Fibroblast of lung (primary cell): ENCODE measurements at regions not wholly inside any gene's neighbourhood (a gene's known extent, or its start where the extent isn't known, plus 50 kb on each side); places are given as distances from the start of the nearest gene placed in this dataset.
A peak's percentile ranks its signal among the peaks of the same experiment; 100 is the strongest.

Experiments used
- DNase-seq, 2 donors: peaks; one replicate each; pipeline versions ENCODE4 v3.0.0 to v3.0.0-alpha.2; 2010; ENCODE audit warnings: low read depth in 2 of 2
- H2AFZ ChIP-seq: 2 replicates; pipeline ENCODE4 v1.5.1; 2012; ENCODE audit warnings: low read length, control low read depth, inconsistent platforms
- H3K27ac ChIP-seq: 2 replicates; pipeline ENCODE4 v1.5.1; 2011; ENCODE audit warnings: low read length, control low read depth; ENCODE audit not compliant: insufficient read depth
- H3K27me3 ChIP-seq: 2 replicates; pipeline ENCODE4 v1.5.1; 2011; ENCODE audit warnings: mild to moderate bottlenecking, low read length; ENCODE audit not compliant: control insufficient read depth, insufficient read depth
- H3K36me3 ChIP-seq: 2 replicates; pipeline ENCODE4 v1.5.1; 2011; ENCODE audit warnings: low read length; ENCODE audit not compliant: control insufficient read depth, insufficient read depth
- H3K4me1 ChIP-seq: 2 replicates; pipeline ENCODE4 v1.5.1; 2011; ENCODE audit warnings: low read length; ENCODE audit not compliant: control insufficient read depth, insufficient read depth; ENCODE audit errors: extremely low read depth
- H3K4me2 ChIP-seq: 2 replicates; pipeline ENCODE4 v1.5.1; 2011; ENCODE audit warnings: low read length, control low read depth; ENCODE audit not compliant: insufficient read depth; ENCODE audit errors: extremely low read depth
- H3K4me3 ChIP-seq, 4 experiments: fragments of 200-600 bp in 1 of 4; sonication (generic) in 1 of 4; replicated peaks in 1 of 4; 2 replicates each; pipeline ENCODE4 v1.5.1; 2011 to 2016; ENCODE audit warnings: low read length in 4 of 4, low read depth in 3 of 4, mild to moderate bottlenecking in 3 of 4, control low read depth in 2 of 4, inconsistent platforms in 1 of 4, mixed read lengths in 1 of 4; ENCODE audit not compliant: insufficient read depth in 1 of 4; ENCODE audit errors: control extremely low read depth in 1 of 4
- H3K79me2 ChIP-seq: 2 replicates; pipeline ENCODE4 v1.5.1; 2012; ENCODE audit warnings: mild to moderate bottlenecking, low read length, inconsistent platforms; ENCODE audit not compliant: control insufficient read depth, insufficient read depth
- H3K9ac ChIP-seq: 2 replicates; pipeline ENCODE4 v1.5.1; 2011; ENCODE audit warnings: mild to moderate bottlenecking, low read length, control low read depth; ENCODE audit not compliant: insufficient read depth
- H3K9me3 ChIP-seq: 2 replicates; pipeline ENCODE4 v1.5.1; 2012; ENCODE audit warnings: low read depth, low read length; ENCODE audit not compliant: control insufficient read depth, insufficient read depth
- H4K20me1 ChIP-seq: 2 replicates; pipeline ENCODE4 v1.5.1; 2011; ENCODE audit warnings: low read length; ENCODE audit not compliant: control insufficient read depth, insufficient read depth; ENCODE audit errors: extremely low read depth
- CTCF ChIP-seq, 2 donors: IDR thresholded peaks in 1 of 2; conservative IDR thresholded peaks in 1 of 2; 1 replicate in 1 of 2; 2 replicates in 1 of 2; pipeline ENCODE4 v1.5.1; 2011 to 2012; ENCODE audit warnings: low read length in 2 of 2, control low read depth in 1 of 2, inconsistent platforms in 1 of 2, low read depth in 1 of 2, mild to moderate bottlenecking in 1 of 2
- EZH2 ChIP-seq: IDR thresholded peaks from 2 replicates; pipeline ENCODE4 v1.5.1; 2012; ENCODE audit warnings: low read length, control low read depth, mild to moderate bottlenecking; ENCODE audit errors: missing control alignments

- Histone ChIP-seq H3K4me3 (no peak overlapping the region), H3K79me2 (no peaks in the 10 kb centered on the region), H3K4me1 (no peaks in the 10 kb centered on the region), H3K27ac (no peak overlapping the region), H3K36me3 (no peaks in the 10 kb centered on the region), H3K27me3 (peaks cover 2% of the 10 kb centered on the region), H3K4me2 (no peak overlapping the region), H2AFZ (no peak overlapping the region), H3K9me3 (no peaks in the 10 kb centered on the region), H4K20me1 (no peaks in the 10 kb centered on the region), H3K9ac (no peak overlapping the region)
- peak; percentile 54 to 82 for DNase-seq
- TF ChIP-seq CTCF (conservative IDR thresholded peaks at IDR 0.05 in 1 of 2, IDR thresholded peaks at IDR 0.05 in 1 of 2; ENCODE audit: low read depth in 1 of 2, low read length in 2 of 2) (no peak), EZH2 (no peak)
Observed at GRCh38 chr5:135185481-135186065, 151.5 kb upstream of the PITX1 start.

- Histone ChIP-seq H3K4me3 (no peak overlapping the region), H2AFZ (no peak overlapping the region), H3K9me3 (no peaks in the 10 kb centered on the region), H4K20me1 (no peaks in the 10 kb centered on the region), H3K36me3 (no peaks in the 10 kb centered on the region), H3K27me3 (peaks cover 2% of the 10 kb centered on the region), H3K9ac (no peak overlapping the region), H3K4me2 (no peak overlapping the region), H3K79me2 (no peaks in the 10 kb centered on the region), H3K27ac (no peak overlapping the region), H3K4me1 (no peaks in the 10 kb centered on the region)
- TF ChIP-seq EZH2 = no peak
- TF ChIP-seq CTCF (conservative IDR thresholded peaks at IDR 0.05 in 1 of 2, IDR thresholded peaks at IDR 0.05 in 1 of 2; ENCODE audit: low read depth in 1 of 2, low read length in 2 of 2) = no peak
- DNase-seq = no peak
Observed at GRCh38 chr5:135184646-135185045, 150.6 kb upstream of the PITX1 start.

GRCh38 chr5:135183464-135183863 is 149.4 kb upstream of the PITX1 start:
- no peak overlapping the region for H3K9ac ChIP-seq
- no peak overlapping the region for H3K27ac ChIP-seq
- H3K9me3 ChIP-seq = no peaks in the 10 kb centered on the region
- no peaks in the 10 kb centered on the region for H3K36me3 ChIP-seq
- no peak overlapping the region for H3K4me2 ChIP-seq
- no peaks in the 10 kb centered on the region for H3K4me1 ChIP-seq
- no peaks in the 10 kb centered on the region for H4K20me1 ChIP-seq
- no peak for DNase-seq
- H3K4me3 ChIP-seq = no peak overlapping the region
- H2AFZ ChIP-seq = no peak overlapping the region
- no peaks in the 10 kb centered on the region for H3K79me2 ChIP-seq
- peaks cover 2% of the 10 kb centered on the region for H3K27me3 ChIP-seq
- TF ChIP-seq EZH2 (no peak), CTCF (conservative IDR thresholded peaks at IDR 0.05 in 1 of 2, IDR thresholded peaks at IDR 0.05 in 1 of 2; ENCODE audit: low read depth in 1 of 2, low read length in 2 of 2) (no peak)
